Neutrophil (primary cell): ENCODE measurements at regions not wholly inside any gene's neighbourhood (a gene's known extent, or its start where the extent isn't known, plus 50 kb on each side); places are given as distances from the start of the nearest gene placed in this dataset.
"Not testable (repeated sequence)": the region's sequence is repeated elsewhere in the genome, so short reads cannot be mapped to it uniquely, and the experiment has no call there.

Experiments used
- H3K27ac ChIP-seq: fragments of 200-600 bp; sonication (generic); 2 replicates; pipeline ENCODE4 v1.5.1; 2016; ENCODE audit warnings: mild to moderate bottlenecking, moderate library complexity
- H3K27me3 ChIP-seq: fragments of 200-600 bp; sonication (generic); 2 replicates; pipeline ENCODE4 v1.6.0; 2016; ENCODE audit warnings: mild to moderate bottlenecking
- H3K36me3 ChIP-seq: fragments of 200-600 bp; sonication (generic); 2 replicates; pipeline ENCODE4 v1.5.1; 2017
- H3K4me1 ChIP-seq, 2 experiments: fragments of 200-600 bp in 1 of 2; sonication (generic) in 1 of 2; 1 replicate in 1 of 2; 2 replicates in 1 of 2; pipeline versions ENCODE4 v1.5.1 to v1.6.1; 2013 to 2016; ENCODE audit warnings: low read depth in 1 of 2, low read length in 1 of 2, mild to moderate bottlenecking in 1 of 2, moderate library complexity in 1 of 2; ENCODE audit not compliant: control insufficient read depth in 1 of 2, insufficient read depth in 1 of 2
- H3K4me3 ChIP-seq, 2 experiments: fragments of 200-600 bp in 1 of 2; sonication (generic) in 1 of 2; 1 replicate in 1 of 2; 2 replicates in 1 of 2; pipeline ENCODE4 v1.5.1; 2013 to 2016; ENCODE audit warnings: low read depth in 1 of 2, low read length in 1 of 2, mild to moderate bottlenecking in 1 of 2, moderate library complexity in 1 of 2
- H3K9me3 ChIP-seq: fragments of 200-600 bp; sonication (generic); 2 replicates; pipeline ENCODE4 v1.5.1; 2016
- TF ChIP-seq, protein P1 (sequence below): fragments of 200-600 bp; sonication (generic); IDR thresholded peaks from 2 replicates; pipeline ENCODE4 v1.5.1; 2016; ENCODE audit warnings: antibody characterized with exemption

DNA sequence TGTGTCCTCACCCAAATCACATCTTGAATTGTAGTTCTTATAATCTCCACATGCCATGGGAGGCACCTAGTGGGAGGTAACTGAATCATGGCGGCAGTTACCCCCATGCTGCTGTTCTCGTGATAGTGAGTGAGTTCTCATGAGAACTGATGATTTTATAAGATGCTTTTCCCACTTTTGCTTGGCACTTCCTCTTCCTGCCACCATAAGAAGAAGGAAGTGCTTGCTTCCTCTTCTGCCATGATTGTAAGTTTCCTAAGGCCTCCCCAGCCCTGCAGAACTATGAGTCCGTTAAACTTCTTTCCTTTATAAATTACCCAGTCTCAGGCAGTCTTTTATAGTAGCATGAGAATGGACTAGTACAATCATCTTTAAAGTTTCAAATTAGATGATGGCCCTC lies 902.4 kb upstream of the PIK3C3 start:
- Histone ChIP-seq H3K9me3 (no peaks in the 10 kb centered on the region), H3K36me3 (no peaks in the 10 kb centered on the region), H3K27ac (no peak overlapping the region), H3K4me3 (no peak overlapping the region), H3K27me3 (no peaks in the 10 kb centered on the region), H3K4me1 (no peaks in the 10 kb centered on the region)
- TF ChIP-seq, protein P1, sequence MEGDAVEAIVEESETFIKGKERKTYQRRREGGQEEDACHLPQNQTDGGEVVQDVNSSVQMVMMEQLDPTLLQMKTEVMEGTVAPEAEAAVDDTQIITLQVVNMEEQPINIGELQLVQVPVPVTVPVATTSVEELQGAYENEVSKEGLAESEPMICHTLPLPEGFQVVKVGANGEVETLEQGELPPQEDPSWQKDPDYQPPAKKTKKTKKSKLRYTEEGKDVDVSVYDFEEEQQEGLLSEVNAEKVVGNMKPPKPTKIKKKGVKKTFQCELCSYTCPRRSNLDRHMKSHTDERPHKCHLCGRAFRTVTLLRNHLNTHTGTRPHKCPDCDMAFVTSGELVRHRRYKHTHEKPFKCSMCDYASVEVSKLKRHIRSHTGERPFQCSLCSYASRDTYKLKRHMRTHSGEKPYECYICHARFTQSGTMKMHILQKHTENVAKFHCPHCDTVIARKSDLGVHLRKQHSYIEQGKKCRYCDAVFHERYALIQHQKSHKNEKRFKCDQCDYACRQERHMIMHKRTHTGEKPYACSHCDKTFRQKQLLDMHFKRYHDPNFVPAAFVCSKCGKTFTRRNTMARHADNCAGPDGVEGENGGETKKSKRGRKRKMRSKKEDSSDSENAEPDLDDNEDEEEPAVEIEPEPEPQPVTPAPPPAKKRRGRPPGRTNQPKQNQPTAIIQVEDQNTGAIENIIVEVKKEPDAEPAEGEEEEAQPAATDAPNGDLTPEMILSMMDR = no peak

DNA sequence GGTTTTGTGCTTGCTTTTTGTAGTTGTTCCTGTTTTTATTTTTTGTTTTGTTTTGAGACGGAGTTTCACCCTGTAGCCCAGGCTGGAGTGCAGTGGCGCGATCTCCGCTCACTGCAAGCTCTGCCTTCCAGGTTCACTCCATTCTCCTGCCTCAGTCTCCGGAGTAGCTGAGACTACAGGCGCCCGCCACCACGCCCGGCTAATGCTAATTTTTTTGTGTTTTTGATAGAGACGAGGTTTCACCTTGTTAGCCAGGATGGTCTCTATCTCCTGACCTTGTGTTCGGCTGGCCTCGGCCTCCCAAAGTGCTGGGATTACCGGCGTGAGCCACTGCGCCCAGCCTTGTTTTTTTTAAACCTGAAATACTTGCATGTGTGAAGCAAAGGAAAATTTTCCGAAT lies 908.8 kb upstream of the PIK3C3 start:
- H3K4me3 ChIP-seq, H3K9me3 ChIP-seq, H3K36me3 ChIP-seq, H3K4me1 ChIP-seq, H3K27me3 ChIP-seq, H3K27ac ChIP-seq: not testable (repeated sequence)

DNA sequence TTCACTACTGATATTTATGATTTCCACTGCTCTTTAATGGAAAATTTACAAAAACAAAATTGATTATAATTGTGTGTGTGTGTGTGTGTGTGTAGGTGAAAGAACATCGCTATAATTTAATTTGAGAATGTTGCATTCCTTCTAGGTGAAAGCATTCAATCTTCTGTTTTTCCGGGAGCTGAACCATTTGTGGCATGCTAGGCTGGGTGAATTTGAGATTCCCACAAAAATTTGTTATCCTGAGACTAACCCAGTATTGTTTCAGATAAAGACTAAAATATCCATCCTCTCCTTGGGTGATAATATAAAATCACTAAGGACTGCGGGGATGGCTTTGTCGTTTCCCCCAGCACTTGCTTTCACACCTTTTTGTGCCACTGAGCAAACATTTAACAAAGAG lies 911.2 kb upstream of the PIK3C3 start:
- no peaks in the 10 kb centered on the region for H3K27me3 ChIP-seq
- H3K36me3 ChIP-seq = no peaks in the 10 kb centered on the region
- no peaks in the 10 kb centered on the region for H3K4me1 ChIP-seq
- no peak overlapping the region for H3K27ac ChIP-seq
- TF ChIP-seq, protein P1 = no peak
- H3K4me3 ChIP-seq = no peak overlapping the region
- H3K9me3 ChIP-seq = no peaks in the 10 kb centered on the region

DNA sequence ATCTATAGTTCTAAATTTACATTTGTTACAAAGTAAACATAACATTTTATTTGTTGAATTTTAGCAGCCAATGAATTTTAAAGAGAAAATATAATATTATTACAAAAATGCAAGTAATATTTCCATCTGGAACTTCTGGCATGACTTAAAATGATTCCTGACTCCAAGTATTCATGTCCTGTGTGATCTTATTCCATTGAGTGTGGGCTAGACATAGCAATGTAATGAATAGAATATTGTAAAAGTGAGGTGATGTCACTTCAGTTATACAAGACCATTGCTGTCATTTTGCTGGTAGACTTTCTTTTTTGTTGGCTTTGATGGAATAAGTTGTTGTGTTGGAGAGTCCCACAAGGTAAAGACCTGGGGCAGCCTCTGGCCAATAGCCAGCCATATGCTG lies 912.2 kb upstream of the PIK3C3 start:
- Histone ChIP-seq H3K36me3 (no peaks in the 10 kb centered on the region), H3K4me1 (no peaks in the 10 kb centered on the region), H3K4me3 (no peak overlapping the region), H3K27ac (no peak overlapping the region), H3K27me3 (no peaks in the 10 kb centered on the region), H3K9me3 (no peaks in the 10 kb centered on the region)
- TF ChIP-seq, protein P1 = no peak

DNA sequence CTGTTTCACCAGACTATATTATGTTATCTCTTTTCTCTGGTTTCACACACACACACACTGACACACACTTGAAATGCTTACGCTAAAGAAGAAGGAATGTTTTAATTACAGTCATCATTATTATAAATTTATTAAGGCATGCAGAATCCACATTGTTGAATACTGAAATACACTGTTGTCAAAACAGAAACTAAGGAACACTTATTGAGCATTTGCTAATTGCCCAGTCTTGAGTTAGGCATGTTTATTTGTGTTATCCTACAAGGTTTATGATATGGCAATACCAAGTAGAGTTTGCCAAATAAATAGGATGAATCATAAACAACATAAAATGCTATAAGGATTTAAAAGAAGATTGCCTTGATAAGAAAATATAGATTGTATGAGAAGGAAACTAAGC lies 917.0 kb upstream of the PIK3C3 start:
- H3K9me3 ChIP-seq = no peaks in the 10 kb centered on the region
- no peak overlapping the region for H3K27ac ChIP-seq
- no peaks in the 10 kb centered on the region for H3K27me3 ChIP-seq
- no peaks in the 10 kb centered on the region for H3K4me1 ChIP-seq
- H3K4me3 ChIP-seq = no peak overlapping the region
- TF ChIP-seq, protein P1 = no peak
- H3K36me3 ChIP-seq = no peaks in the 10 kb centered on the region

DNA sequence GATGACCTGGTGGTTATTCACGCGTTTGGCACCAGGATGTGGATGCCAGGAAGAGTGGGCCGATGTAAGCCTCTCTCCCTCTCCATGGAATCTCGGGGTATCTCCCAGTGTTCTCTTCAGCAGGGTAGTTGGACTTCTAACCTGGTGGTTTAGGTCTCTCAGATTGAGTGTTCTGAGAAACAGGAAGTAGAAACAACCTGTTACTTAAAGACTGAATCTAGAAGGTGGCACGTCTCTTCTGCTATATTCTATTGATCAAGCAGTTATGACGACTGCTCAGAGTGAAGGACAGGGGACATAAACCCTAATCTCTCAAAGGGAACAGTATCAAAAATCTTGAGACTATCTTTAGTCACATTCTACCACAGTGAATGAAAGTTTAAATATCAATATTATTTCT lies 918.7 kb upstream of the PIK3C3 start:
- Histone ChIP-seq H3K27me3 (no peaks in the 10 kb centered on the region), H3K27ac (no peak overlapping the region), H3K4me3 (no peak overlapping the region), H3K36me3 (no peaks in the 10 kb centered on the region), H3K4me1 (no peaks in the 10 kb centered on the region), H3K9me3 (no peaks in the 10 kb centered on the region)
- TF ChIP-seq, protein P1 = no peak
